ENCODE measurements at regions not wholly inside any gene's neighbourhood (a gene's known extent, or its start where the extent isn't known, plus 50 kb on each side); places are given as distances from the start of the nearest gene placed in this dataset.

DNA sequence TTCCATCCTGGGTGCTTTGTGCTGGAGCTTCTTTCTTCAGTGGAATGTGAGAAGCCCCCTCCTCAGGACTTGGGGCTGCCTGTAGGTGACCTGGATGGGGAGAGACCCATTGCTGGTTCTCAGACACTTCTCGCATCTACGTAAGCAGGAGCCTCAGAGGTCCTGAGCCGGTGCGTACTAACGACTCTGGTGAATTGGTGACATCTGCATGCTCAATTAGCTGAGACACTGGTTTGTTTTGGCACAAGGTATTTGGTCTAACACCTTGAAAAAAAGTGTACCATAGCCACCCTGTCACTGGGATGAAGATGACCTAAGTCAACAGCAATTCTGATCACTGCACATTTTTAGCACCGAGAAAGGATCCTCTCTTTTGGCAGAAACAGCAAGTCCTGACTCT, 57.7 kb downstream of the LRRC30 start:
- no peak for DNase-seq

GRCh38 chr18:7290077-7290476, 59.2 kb downstream of the LRRC30 start:
- no peak for DNase-seq

DNA sequence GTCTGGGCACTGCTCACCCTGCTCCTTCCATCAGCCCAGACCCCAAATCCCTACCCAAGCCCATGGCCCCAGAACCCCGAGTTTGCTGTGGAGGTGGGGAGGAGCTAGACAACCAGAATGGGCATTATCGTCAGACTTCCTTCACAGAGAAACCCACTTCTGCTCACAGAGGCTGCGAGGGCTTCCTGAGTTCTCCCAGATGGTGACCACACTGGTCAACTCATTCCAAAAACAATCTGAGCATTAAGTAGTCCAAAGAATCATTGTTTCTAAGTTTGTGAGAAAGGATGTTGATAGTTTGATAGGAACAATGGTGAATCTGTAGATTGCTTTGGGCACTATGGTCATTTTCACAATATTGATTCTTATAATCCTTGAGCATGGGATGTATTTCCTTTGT, 60.2 kb downstream of the LRRC30 start:
- DNase-seq: no peak

GRCh38 chr18:7298149-7298548, 67.3 kb downstream of the LRRC30 start:
- DNase-seq: no peak

DNA sequence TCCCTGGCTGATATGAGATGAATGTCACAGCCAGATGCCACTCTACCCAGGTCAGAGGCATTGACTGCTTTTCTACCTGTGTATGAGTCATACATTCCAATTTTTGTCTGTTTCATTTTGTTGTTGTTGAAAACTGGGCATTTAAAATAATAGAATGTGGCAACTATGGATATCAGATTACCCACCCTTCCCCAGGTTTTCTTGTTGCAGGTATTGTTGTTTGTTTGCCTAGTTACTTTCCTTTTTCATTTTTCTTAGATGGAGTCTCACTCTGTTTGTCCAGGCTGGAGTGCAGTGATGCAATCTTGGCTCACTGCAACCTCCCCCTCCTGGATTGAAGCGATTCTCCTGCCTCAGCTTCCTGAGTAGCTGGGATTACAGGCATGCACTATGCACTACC, 70.2 kb downstream of the LRRC30 start:
- DNase-seq: no peak

- no peak for DNase-seq
Measured at GRCh38 chr18:7303316-7304060, 72.6 kb downstream of the LRRC30 start.

DNA sequence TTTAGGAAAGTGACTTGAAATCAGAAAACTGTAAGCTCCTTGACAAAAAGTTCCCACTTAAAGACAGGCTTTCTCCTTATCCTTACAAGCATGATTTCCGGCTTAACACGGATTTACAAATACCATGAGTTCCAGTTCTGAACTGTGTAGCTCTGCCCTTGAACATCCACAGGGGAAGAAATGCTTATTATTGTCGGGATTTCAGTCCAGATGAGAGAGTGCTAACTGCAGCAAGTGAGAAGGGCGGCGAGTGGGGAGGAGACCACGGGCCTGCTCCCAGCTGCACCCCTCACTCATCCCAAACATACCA, 73.1 kb downstream of the LRRC30 start:
- DNase-seq: no peak

DNA sequence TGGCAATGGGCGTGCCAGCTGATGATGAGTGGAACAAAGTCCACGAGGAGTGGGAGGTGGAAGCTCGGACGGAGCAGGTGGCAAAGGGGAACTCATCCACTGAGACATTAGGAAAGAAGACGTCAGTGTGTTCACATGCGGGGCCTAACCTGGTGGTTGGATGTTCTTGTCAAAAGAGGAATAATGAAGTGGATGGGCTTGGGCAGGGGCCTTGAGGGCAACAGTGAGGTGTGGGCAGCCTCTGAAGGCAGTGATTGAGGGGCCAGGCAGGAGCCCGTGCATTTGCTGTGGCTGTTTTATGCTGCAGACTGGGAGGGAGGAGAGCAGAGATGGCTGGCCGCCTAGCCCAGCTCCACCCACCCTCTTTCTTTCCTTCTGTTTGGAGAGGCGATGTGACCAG, 74.5 kb downstream of the LRRC30 start:
- DNase-seq: no peak

DNA sequence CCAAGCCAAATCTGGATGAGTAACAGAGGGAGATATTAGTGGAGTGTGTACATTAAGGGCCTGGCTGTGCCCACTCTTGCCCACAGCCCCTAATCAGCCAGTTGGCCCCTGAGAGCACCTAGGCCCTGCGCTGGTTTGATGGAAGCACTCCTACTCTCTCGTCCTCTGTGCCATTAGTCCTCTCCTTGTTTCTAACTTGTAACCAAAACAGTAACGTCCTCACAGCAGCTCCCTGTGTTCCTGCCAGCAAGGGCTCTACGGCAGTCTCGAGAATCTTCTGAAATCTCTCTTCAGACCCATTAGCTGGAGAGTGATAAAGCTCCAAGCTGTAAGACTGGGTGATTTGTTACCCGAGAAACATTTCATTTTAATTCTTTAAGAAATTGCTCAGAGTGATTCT, 76.1 kb downstream of the LRRC30 start:
- DNase-seq: no peak

GRCh38 chr18:7307526-7307925, 76.6 kb downstream of the LRRC30 start:
- no peak for DNase-seq

DNA sequence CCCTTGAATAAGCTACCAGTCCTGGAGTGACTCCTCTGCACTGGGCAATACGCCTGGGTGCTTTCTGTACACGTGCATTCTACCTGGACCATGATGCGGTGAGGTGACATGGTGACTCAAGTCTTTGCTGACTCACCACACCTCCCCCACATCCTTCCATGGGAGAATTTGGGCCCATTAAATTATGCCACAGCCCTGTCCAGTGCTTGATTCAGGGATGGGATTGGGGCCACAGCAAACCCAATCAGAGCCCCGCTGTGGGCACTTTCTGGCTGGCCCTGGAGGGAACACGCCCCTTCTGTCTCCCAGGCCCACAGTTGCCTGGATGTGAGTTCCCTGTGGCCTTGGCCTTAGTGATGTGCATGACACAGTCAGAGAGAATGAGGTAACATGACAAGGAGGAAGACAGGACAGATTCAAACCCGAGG, 86.9 kb downstream of the LRRC30 start:
- no peak for DNase-seq

DNA sequence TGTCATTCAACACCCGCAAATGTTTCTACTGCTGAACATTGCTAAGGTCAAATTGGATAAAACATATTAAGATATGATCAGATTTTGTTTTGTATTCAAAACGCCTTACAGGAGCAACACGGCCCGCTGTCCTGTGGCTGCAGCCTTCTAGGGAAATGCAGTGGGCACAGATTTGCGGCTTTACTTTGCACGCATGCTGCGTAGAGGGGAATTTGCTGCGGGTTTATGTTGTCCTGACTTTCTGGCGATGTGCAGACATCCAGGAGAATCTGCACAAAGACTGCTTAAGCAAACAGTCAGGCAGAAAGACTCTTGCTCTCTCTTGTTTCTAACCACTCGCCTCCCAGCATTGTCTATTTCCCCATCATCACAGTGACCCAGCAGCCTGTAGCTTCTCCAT, 88.3 kb downstream of the LRRC30 start:
- no peak for DNase-seq

DNA sequence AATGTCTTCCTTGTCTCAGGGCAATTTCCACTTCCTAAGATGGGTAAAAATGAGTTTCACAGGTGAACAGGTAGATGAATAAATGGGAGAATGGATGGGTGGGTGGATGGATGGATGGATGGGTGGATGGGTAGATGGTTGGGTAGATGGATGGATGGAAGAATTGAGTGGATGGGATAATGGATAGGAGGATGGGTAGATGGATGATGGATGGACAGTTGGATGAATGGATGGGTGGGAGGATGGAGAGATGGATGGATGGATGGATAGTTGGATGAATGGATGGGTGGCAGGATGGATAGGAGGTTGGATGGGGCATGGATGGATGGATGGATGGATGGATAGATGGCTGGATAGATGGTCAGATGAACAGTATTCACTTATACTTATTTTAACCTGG, 90.9 kb downstream of the LRRC30 start:
- no peak for DNase-seq

- no peak for DNase-seq
Measured at GRCh38 chr18:7322817-7323485, 92.1 kb downstream of the LRRC30 start.

DNA sequence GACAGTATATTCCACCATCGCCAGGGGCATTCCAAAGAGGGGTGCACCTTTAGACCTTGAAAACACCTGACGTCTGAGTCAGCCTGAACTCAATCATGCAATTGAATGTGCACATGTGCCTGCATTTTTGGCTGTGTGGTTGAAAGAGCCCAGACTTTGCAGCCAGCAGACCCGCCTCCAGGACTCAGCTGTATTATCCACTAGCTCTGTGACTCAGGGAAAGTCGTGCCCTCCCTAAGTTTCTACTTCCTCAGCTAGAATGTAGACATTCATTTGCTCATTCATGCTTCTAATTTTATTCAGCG, 94.2 kb downstream of the LRRC30 start:
- no peak for DNase-seq

- DNase-seq: no peak
Measured at GRCh38 chr18:7329016-7329415, 98.1 kb downstream of the LRRC30 start.

DNA sequence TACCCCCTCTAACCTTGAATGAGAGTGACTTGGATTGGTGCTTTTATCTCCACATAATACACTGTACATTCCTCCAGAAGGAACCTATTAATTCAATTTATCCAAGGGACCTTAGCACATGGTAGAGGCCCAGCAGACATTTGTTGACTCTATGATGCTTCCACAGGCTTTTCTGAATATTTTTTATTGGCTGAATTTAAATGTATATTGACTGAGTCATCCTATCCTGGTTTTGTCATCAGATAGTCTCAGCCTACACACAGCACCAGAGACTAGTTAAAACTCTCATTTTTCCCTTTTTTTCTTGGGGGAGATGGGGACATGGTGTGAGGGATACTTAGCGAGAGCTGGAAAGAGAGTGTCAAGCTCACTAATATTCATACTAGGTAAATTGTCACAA, 101.6 kb downstream of the LRRC30 start:
- no peak for DNase-seq

- DNase-seq: no peak
Measured at GRCh38 chr18:7333025-7333562, 102.2 kb downstream of the LRRC30 start.

DNA sequence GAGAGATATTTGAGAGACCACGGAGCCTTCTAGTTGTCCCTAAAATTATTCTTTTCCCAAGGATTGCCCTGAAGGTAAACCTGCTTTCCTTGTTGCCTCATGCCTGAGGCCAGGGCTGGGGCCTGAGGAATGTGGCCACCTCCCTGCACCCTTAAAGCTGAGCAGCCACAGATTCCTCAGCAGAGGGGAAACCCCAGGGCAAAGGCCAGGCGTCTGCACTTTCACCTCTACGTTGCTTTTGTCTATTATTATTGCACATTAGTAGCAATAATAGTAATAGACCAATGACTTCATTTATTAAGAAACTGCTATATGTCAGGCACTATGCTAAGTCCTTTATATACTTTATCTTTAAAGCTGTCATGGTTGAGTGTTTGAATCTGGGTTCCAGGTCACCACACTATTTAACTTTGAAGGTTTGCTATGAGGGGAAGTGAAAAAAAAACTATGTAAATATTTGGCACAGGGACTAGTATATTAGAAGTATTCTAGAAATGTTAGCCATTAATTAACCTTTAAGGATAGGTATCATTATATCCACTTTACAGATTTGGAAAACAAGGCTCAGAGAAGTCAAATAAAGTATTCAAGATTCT, 104.2 kb downstream of the LRRC30 start:
- DNase-seq: no peak

DNA sequence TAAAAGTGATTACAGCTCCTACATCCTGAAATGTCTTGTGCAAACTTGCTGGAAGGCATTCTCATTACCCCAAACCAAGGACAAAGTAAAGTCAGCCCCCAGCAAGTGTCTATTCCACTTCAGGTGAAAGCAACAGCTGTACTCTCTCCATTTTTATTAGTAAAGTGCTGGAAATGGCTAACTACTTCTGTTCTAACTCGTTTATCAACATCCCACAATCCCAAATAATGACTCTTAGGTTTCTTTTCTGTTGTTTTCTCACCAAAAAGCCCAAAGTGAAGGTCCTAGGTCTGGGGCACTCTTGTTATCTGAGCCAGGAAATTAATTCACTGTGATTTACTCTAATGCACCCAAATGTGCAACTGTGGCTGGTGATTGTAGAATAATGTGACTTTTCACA, 105.7 kb downstream of the LRRC30 start:
- DNase-seq: no peak

- no peak for DNase-seq
Measured at GRCh38 chr18:7338846-7339245, 108.0 kb downstream of the LRRC30 start.

DNA sequence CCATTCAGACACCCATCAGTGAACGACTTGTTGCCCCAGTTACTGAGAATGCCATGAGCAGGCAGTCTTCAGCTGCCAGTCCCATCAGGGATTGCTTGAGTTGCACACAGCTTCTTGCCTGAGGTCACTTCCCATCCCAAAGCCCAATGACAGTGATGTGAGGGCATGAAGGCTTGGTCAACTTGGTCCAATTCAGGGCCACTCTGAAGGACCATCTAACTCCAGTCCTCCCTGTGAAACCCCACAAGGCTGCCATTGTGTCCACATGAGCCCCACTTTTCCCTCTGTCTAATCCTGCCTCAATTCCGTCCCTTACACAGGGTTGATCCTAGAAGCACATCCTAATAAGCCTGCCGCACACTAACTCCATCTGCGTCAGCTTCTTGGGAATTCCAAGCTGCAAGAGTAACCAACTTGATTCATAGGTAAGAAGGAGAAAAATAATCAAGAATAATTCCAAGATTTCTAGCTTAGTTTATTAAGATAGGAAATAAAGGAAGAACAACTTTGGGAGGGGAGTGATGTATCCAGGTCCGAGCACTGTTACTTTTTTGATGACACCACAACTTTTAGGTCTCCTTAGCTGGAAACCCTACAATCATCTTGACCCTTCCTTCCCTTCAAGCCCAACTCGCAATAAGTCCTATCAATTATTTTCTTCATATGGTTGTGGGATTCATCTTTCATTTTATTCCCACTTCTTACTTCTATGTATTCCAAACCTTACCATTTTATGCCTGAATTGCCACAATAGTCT, 110.9 kb downstream of the LRRC30 start:
- no peak for DNase-seq

DNA sequence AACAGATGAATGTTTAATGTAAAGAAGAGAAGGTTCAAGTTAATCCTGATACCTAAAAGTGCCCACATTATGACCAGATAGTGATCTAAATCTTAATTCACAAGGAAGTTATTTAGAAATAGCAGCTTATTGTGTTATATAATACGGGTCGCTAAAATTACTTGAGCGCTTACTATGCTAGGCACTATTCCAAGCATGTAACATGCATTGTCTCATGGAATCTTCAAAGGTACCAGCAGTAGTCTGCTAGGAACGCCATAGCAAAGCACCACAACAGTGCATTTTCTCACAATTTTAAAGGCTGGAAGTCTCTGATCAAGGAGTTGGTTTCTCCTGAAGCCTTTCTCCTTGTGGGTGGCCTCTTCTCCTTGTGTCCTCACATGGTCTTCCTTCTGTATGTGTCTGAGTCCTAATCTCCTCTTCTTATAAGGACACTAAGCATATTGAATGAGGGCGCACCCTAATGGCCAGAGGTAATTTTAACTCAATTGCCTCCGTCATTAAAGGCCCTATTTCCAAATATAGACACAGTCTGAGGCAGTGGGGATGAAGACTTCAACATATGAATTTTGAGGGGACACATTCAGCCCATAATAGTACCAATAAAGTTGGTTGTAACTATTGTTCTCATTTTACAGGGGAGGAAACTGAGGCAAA, 118.4 kb downstream of the LRRC30 start:
- DNase-seq: no peak

Data from CD4-positive, alpha-beta T cell treated with Interleukin-4 for 1 hour (primary cell).